ENCODE measurements at regions not wholly inside any gene's neighbourhood (a gene's known extent, or its start where the extent isn't known, plus 50 kb on each side); places are given as distances from the start of the nearest gene placed in this dataset.

- H3K36me3 ChIP-seq = no peaks in the 10 kb centered on the region
- no peaks in the 10 kb centered on the region for H3K4me1 ChIP-seq (ENCODE audit: control insufficient read depth in 1 of 2, low read depth in 2 of 2)
- ATAC-seq (ENCODE audit: insufficient number of reproducible peaks, low FRiP score, low read depth) (no peak), DNase-seq (ENCODE audit: low spot score) (no peak)
- TF ChIP-seq, protein P1, sequence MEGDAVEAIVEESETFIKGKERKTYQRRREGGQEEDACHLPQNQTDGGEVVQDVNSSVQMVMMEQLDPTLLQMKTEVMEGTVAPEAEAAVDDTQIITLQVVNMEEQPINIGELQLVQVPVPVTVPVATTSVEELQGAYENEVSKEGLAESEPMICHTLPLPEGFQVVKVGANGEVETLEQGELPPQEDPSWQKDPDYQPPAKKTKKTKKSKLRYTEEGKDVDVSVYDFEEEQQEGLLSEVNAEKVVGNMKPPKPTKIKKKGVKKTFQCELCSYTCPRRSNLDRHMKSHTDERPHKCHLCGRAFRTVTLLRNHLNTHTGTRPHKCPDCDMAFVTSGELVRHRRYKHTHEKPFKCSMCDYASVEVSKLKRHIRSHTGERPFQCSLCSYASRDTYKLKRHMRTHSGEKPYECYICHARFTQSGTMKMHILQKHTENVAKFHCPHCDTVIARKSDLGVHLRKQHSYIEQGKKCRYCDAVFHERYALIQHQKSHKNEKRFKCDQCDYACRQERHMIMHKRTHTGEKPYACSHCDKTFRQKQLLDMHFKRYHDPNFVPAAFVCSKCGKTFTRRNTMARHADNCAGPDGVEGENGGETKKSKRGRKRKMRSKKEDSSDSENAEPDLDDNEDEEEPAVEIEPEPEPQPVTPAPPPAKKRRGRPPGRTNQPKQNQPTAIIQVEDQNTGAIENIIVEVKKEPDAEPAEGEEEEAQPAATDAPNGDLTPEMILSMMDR (IDR thresholded peaks at IDR 0.05) = no peak
- H3K27me3 ChIP-seq (replicated peaks; ENCODE audit: insufficient read depth) = no peaks in the 10 kb centered on the region
- H3K4me3 ChIP-seq = no peak overlapping the region
- H3K9me3 ChIP-seq = no peaks in the 10 kb centered on the region
- H3K27ac ChIP-seq = no peak overlapping the region
Observed at GRCh38 chr15:87294854-87295253, 961.7 kb downstream of the NTRK3 start.

DNA sequence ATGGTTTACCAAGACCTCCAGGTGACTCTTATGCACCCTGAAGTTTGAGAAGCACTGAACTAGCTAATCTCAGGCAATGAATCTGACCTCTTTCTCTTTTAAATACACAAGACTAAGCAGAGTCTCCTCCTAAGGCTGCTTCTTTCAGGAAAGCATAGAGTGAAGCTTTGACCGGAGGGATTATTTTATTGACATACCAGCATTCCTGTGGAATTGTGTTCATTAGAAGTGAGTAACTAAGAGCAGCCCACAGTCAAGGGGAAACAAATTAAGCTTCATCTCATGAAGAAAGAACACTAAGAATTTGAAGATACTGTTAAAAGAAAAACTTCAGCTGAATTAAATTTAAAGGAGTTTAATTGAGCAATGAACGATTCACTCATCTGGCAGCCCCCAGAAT lies 963.5 kb downstream of the NTRK3 start:
- H3K36me3 ChIP-seq = no peaks in the 10 kb centered on the region
- H3K4me3 ChIP-seq = no peak overlapping the region
- no peaks in the 10 kb centered on the region for H3K9me3 ChIP-seq
- H3K4me1 ChIP-seq (ENCODE audit: control insufficient read depth in 1 of 2, low read depth in 2 of 2) = no peaks in the 10 kb centered on the region
- TF ChIP-seq, protein P1 (IDR thresholded peaks at IDR 0.05) = no peak
- no peak for DNase-seq (ENCODE audit: low spot score)
- no peak for ATAC-seq (ENCODE audit: insufficient number of reproducible peaks, low FRiP score, low read depth)
- no peaks in the 10 kb centered on the region for H3K27me3 ChIP-seq (replicated peaks; ENCODE audit: insufficient read depth)
- no peak overlapping the region for H3K27ac ChIP-seq

DNA sequence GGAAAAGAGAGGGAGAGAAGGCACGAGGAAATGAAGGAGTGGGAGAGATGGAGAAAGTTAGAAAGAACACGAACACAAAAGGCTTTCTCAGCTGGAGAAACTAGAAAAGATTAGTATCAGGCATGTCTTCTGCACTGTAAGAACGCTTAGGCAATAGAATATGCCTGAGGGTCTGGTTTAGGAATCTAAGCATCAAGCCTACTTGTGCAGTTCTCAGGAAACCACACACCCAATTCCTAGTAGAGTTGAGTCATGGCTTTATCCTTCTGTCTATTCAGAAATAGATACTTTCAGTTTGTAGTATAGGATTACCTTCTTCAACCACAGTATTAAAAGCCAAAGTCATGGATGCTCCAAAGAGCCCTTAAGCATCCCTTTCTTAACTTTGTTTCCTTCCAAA lies 969.4 kb downstream of the NTRK3 start:
- no peaks in the 10 kb centered on the region for H3K9me3 ChIP-seq
- DNase-seq (ENCODE audit: low spot score) (no peak), ATAC-seq (ENCODE audit: insufficient number of reproducible peaks, low FRiP score, low read depth) (no peak)
- H3K4me1 ChIP-seq (ENCODE audit: control insufficient read depth in 1 of 2, low read depth in 2 of 2) = no peaks in the 10 kb centered on the region
- no peaks in the 10 kb centered on the region for H3K27me3 ChIP-seq (replicated peaks; ENCODE audit: insufficient read depth)
- no peak overlapping the region for H3K27ac ChIP-seq
- TF ChIP-seq, protein P1 (IDR thresholded peaks at IDR 0.05) = no peak
- H3K4me3 ChIP-seq = no peak overlapping the region
- H3K36me3 ChIP-seq = no peaks in the 10 kb centered on the region

- ATAC-seq (ENCODE audit: insufficient number of reproducible peaks, low FRiP score, low read depth) = no peak
- no peak for DNase-seq (ENCODE audit: low spot score)
- Histone ChIP-seq H3K27me3 (replicated peaks; ENCODE audit: insufficient read depth) (no peaks in the 10 kb centered on the region), H3K27ac (no peak overlapping the region), H3K4me1 (ENCODE audit: control insufficient read depth in 1 of 2, low read depth in 2 of 2) (no peaks in the 10 kb centered on the region), H3K4me3 (no peak overlapping the region), H3K9me3 (no peaks in the 10 kb centered on the region), H3K36me3 (no peaks in the 10 kb centered on the region)
- TF ChIP-seq, protein P1 (IDR thresholded peaks at IDR 0.05) = no peak
Observed at GRCh38 chr15:87269566-87269965, 987.0 kb downstream of the NTRK3 start.

DNA sequence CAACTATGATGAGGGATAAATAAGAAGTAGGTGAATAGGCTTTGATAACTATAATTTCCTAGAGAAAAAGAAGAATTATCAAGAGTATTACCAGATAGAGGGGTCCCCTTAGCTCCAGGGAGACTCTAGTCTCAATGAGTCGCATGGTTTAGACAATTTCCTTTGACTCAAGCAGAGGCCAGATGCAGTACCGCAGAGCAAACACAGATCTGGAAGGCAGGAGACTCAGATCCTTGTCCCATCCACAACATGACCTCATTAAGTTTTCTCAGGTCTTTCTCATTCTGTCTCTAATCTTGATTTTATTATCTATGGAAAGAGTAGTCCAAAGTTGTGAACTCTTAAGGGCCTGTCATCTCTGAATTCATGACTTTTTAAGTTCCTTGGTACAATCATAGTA lies 987.9 kb downstream of the NTRK3 start:
- H3K4me3 ChIP-seq = no peak overlapping the region
- ATAC-seq (ENCODE audit: insufficient number of reproducible peaks, low FRiP score, low read depth) = no peak

More for the DNA sequence above, 987.9 kb downstream of the NTRK3 start:
- Histone ChIP-seq H3K36me3 (no peaks in the 10 kb centered on the region), H3K27me3 (replicated peaks; ENCODE audit: insufficient read depth) (no peaks in the 10 kb centered on the region), H3K9me3 (no peaks in the 10 kb centered on the region), H3K4me1 (ENCODE audit: control insufficient read depth in 1 of 2, low read depth in 2 of 2) (no peaks in the 10 kb centered on the region), H3K27ac (no peak overlapping the region)
- no peak for DNase-seq (ENCODE audit: low spot score)
- TF ChIP-seq, protein P1 (IDR thresholded peaks at IDR 0.05) = no peak
